Natural killer cell treated with Interleukin-12 subunit alpha and Interleukin-12 subunit beta and Interleukin-15 and Interleukin-18, amount 100 ng/mL, for 72 hours (primary cell): ENCODE measurements at regions not wholly inside any gene's neighbourhood (a gene's known extent, or its start where the extent isn't known, plus 50 kb on each side); places are given as distances from the start of the nearest gene placed in this dataset.
A peak's percentile ranks its signal among the peaks of the same experiment; 100 is the strongest.

Experiments used
- ATAC-seq, 2 donors: fragments of 150-1000 bp; cut with Tn5 transposase in 1 of 2; sonication (Bioruptor Pico), chemical (Tn5 transposase) in 1 of 2; 2 replicates each; pipeline ENCODE4 v1.10.0; 2021
- DNase-seq: peaks from one replicate; pipeline ENCODE4 v3.0.0; 2022; ENCODE audit warnings: low spot score
- H3K27ac Mint-ChIP-seq, 2 donors: 1 replicate in 1 of 2; 2 replicates in 1 of 2; pipeline ENCODE4 v1.8.0; 2022; ENCODE audit warnings: mixed read lengths in 2 of 2, mild to moderate bottlenecking in 1 of 2, moderate library complexity in 1 of 2
- H3K27me3 Mint-ChIP-seq, 2 donors: 1 replicate in 1 of 2; 2 replicates in 1 of 2; pipeline ENCODE4 v1.8.0; 2022; ENCODE audit warnings: mixed read lengths in 2 of 2
- H3K36me3 Mint-ChIP-seq: one replicate; pipeline ENCODE4 v1.8.0; 2022; ENCODE audit warnings: mixed read lengths
- H3K4me1 Mint-ChIP-seq, 2 donors: 1 replicate in 1 of 2; 2 replicates in 1 of 2; pipeline ENCODE4 v1.8.0; 2022; ENCODE audit warnings: low read depth in 2 of 2, mixed read lengths in 2 of 2, mild to moderate bottlenecking in 1 of 2
- H3K4me3 Mint-ChIP-seq: one replicate; pipeline ENCODE4 v1.8.0; 2022; ENCODE audit warnings: mixed read lengths
- H3K9me3 Mint-ChIP-seq: 2 replicates; pipeline ENCODE4 v1.8.0; 2022; ENCODE audit warnings: mixed read lengths

- Mint-ChIP-seq H3K9me3 (peaks cover 7% of the 10 kb centered on the region), H3K36me3 (no peaks in the 10 kb centered on the region), H3K27me3 (no peaks in the 10 kb centered on the region), H3K27ac (no peak overlapping the region), H3K4me3 (no peak overlapping the region), H3K4me1 (no peaks in the 10 kb centered on the region)
- ATAC-seq (no peak), DNase-seq (no peak)
These were observed 810.6 kb downstream of the TLE4 start for GRCh38 chr9:80382211-80382891.

- DNase-seq, result no peak
- no peaks in the 10 kb centered on the region for H3K36me3 Mint-ChIP-seq
- ATAC-seq, result no peak
- H3K9me3 Mint-ChIP-seq, result peaks cover 7% of the 10 kb centered on the region
- H3K4me1 Mint-ChIP-seq, result no peaks in the 10 kb centered on the region
- no peaks in the 10 kb centered on the region for H3K27me3 Mint-ChIP-seq
- H3K4me3 Mint-ChIP-seq, result no peak overlapping the region
- no peak overlapping the region for H3K27ac Mint-ChIP-seq
These were observed 808.5 kb downstream of the TLE4 start for GRCh38 chr9:80380301-80380700.

- Mint-ChIP-seq H3K27me3 (no peaks in the 10 kb centered on the region), H3K9me3 (peaks cover 5% of the 10 kb centered on the region), H3K27ac (no peak overlapping the region), H3K36me3 (no peaks in the 10 kb centered on the region), H3K4me3 (no peak overlapping the region), H3K4me1 (no peaks in the 10 kb centered on the region)
- ATAC-seq (no peak), DNase-seq (no peak)
These were observed 807.0 kb downstream of the TLE4 start for GRCh38 chr9:80378669-80379293.

- DNase-seq, result no peak
- no peaks in the 10 kb centered on the region for H3K4me1 Mint-ChIP-seq
- ATAC-seq, result no peak
- no peaks in the 10 kb centered on the region for H3K27me3 Mint-ChIP-seq
- no peak overlapping the region for H3K4me3 Mint-ChIP-seq
- no peaks in the 10 kb centered on the region for H3K36me3 Mint-ChIP-seq
- no peak overlapping the region for H3K27ac Mint-ChIP-seq
- H3K9me3 Mint-ChIP-seq, result peaks cover 5% of the 10 kb centered on the region
These were observed 804.4 kb downstream of the TLE4 start for GRCh38 chr9:80376180-80376579.

- DNase-seq (no peak), ATAC-seq (no peak)
- H3K4me3 Mint-ChIP-seq, result no peak overlapping the region
- H3K9me3 Mint-ChIP-seq, result peaks cover 5% of the 10 kb centered on the region
- H3K36me3 Mint-ChIP-seq, result no peaks in the 10 kb centered on the region
- H3K4me1 Mint-ChIP-seq, result no peaks in the 10 kb centered on the region
- no peak overlapping the region for H3K27ac Mint-ChIP-seq
- no peaks in the 10 kb centered on the region for H3K27me3 Mint-ChIP-seq
These were observed 803.7 kb downstream of the TLE4 start for GRCh38 chr9:80375477-80375876.

- H3K27me3 Mint-ChIP-seq, result no peaks in the 10 kb centered on the region
- DNase-seq, result no peak
- H3K27ac Mint-ChIP-seq, result no peak overlapping the region
- H3K4me3 Mint-ChIP-seq, result no peak overlapping the region
- no peaks in the 10 kb centered on the region for H3K4me1 Mint-ChIP-seq
- peaks cover 4% of the 10 kb centered on the region for H3K9me3 Mint-ChIP-seq
- peaks cover 5% of the 10 kb centered on the region for H3K36me3 Mint-ChIP-seq
- ATAC-seq, result no peak
These were observed 797.9 kb downstream of the TLE4 start for GRCh38 chr9:80369641-80370040.

- DNase-seq, result no peak
- Mint-ChIP-seq H3K27me3 (no peaks in the 10 kb centered on the region), H3K27ac (no peak overlapping the region), H3K36me3 (peaks cover 5% of the 10 kb centered on the region), H3K9me3 (peaks cover 8% of the 10 kb centered on the region), H3K4me1 (no peaks in the 10 kb centered on the region), H3K4me3 (no peak overlapping the region)
- ATAC-seq, result no peak
These were observed 794.9 kb downstream of the TLE4 start for GRCh38 chr9:80366626-80367025.

- Mint-ChIP-seq H3K9me3 (peaks cover 13% of the 10 kb centered on the region), H3K27me3 (no peaks in the 10 kb centered on the region), H3K4me3 (no peak overlapping the region), H3K27ac (no peak overlapping the region), H3K4me1 (no peaks in the 10 kb centered on the region), H3K36me3 (peaks cover 5% of the 10 kb centered on the region)
- DNase-seq (no peak), ATAC-seq (peak; percentile 32 to 36)
These were observed 788.4 kb downstream of the TLE4 start for GRCh38 chr9:80359941-80360881.

GRCh38 chr9:80359291-80359690 lies 787.5 kb downstream of the TLE4 start:
- Mint-ChIP-seq H3K4me3 (no peak overlapping the region), H3K36me3 (peaks cover 4% of the 10 kb centered on the region), H3K27me3 (no peaks in the 10 kb centered on the region), H3K27ac (no peak overlapping the region), H3K9me3 (peaks cover 17% of the 10 kb centered on the region), H3K4me1 (no peaks in the 10 kb centered on the region)
- DNase-seq, result no peak
- peak in 1 of 2 donors; percentile 31 for ATAC-seq

GRCh38 chr9:80352967-80353366 lies 781.2 kb downstream of the TLE4 start:
- H3K4me1 Mint-ChIP-seq, result no peaks in the 10 kb centered on the region
- H3K4me3 Mint-ChIP-seq, result no peak overlapping the region
- no peaks in the 10 kb centered on the region for H3K27me3 Mint-ChIP-seq
- H3K27ac Mint-ChIP-seq, result no peak overlapping the region
- no peak for ATAC-seq
- H3K9me3 Mint-ChIP-seq, result peaks cover 17% of the 10 kb centered on the region
- peaks cover 4% of the 10 kb centered on the region for H3K36me3 Mint-ChIP-seq
- DNase-seq, result no peak

- DNase-seq (no peak), ATAC-seq (no peak)
- Mint-ChIP-seq H3K27ac (no peak overlapping the region), H3K4me3 (no peak overlapping the region), H3K27me3 (no peaks in the 10 kb centered on the region), H3K36me3 (peaks cover 4% of the 10 kb centered on the region), H3K9me3 (peaks cover 17% of the 10 kb centered on the region), H3K4me1 (no peaks in the 10 kb centered on the region)
These were observed 779.8 kb downstream of the TLE4 start for GRCh38 chr9:80351612-80352011.

- Mint-ChIP-seq H3K36me3 (no peaks in the 10 kb centered on the region), H3K27ac (no peak overlapping the region), H3K4me1 (no peaks in the 10 kb centered on the region), H3K4me3 (no peak overlapping the region), H3K27me3 (no peaks in the 10 kb centered on the region), H3K9me3 (peaks cover 7% of the 10 kb centered on the region)
- no peak for DNase-seq
- ATAC-seq, result no peak
These were observed 754.3 kb downstream of the TLE4 start for GRCh38 chr9:80326105-80326504.

GRCh38 chr9:80320916-80321315 lies 749.2 kb downstream of the TLE4 start:
- Mint-ChIP-seq H3K4me3 (no peak overlapping the region), H3K36me3 (peaks cover 4% of the 10 kb centered on the region), H3K27me3 (no peaks in the 10 kb centered on the region), H3K27ac (no peak overlapping the region), H3K9me3 (no peaks in the 10 kb centered on the region), H3K4me1 (no peaks in the 10 kb centered on the region)
- DNase-seq (no peak), ATAC-seq (no peak)

GRCh38 chr9:80320480-80320879 lies 748.7 kb downstream of the TLE4 start:
- Mint-ChIP-seq H3K4me1 (no peaks in the 10 kb centered on the region), H3K27ac (no peak overlapping the region), H3K4me3 (no peak overlapping the region), H3K9me3 (no peaks in the 10 kb centered on the region), H3K27me3 (no peaks in the 10 kb centered on the region), H3K36me3 (peaks cover 4% of the 10 kb centered on the region)
- DNase-seq, result no peak
- no peak for ATAC-seq
